ENCODE measurements at regions not wholly inside any gene's neighbourhood (a gene's known extent, or its start where the extent isn't known, plus 50 kb on each side); places are given as distances from the start of the nearest gene placed in this dataset.

DNA sequence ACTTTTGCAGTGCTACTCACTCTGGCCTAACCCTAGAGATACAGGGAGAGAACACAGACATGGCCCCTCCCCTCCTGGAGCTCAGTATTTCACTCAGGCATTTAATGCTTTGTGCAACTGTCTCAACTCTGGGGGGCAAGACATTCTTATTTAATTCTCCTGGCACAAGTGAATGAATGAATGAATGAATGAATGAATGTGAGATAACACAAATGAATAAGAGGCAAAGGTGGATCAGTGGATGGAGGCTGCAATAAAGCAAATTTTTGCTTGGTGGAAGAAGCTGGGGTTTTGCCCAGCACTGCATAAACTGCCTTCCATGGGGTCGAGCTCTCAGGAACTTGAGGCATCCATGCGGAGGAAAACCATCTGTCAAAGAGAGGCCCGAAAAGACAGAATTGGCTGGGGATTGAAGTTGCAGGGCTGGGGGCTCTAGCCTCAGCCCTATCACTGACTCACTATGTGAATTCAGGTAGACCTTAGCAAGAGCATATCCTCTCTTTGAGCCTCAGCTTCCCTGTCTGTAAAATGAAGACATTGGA, 441.4 kb upstream of the ZMIZ1 start:
- DNase-seq (ENCODE audit: low read depth): no peak
- no peak for TF ChIP-seq CTCF (IDR thresholded peaks at IDR 0.05; ENCODE audit: insufficient read depth, low read depth, low read length)
- H3K4me3 ChIP-seq (ENCODE audit: low read depth, low read length): no peak overlapping the region

DNA sequence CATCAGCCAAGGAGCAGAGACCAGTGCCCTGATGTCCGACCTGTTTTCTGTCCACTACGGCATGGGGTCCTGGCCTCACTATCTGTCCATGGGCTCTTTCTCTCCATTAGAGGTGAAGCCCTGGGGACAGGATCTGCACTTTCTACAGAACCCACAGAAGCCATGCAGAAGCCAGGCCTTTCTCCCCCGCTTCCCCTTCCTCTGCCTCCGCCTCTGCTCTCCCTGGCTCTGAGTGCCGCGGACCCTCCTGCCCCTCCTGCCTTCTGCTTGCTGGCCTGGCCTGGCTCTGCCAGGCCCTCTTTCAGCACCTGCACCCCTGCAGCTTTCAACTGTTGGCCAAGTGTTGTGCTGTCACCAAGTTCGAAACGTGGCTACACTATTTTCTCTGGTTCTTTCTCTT, 439.8 kb upstream of the ZMIZ1 start:
- DNase-seq (ENCODE audit: low read depth): no peak
- no peak overlapping the region for H3K4me3 ChIP-seq (ENCODE audit: low read depth, low read length)
- TF ChIP-seq CTCF (IDR thresholded peaks at IDR 0.05; ENCODE audit: insufficient read depth, low read depth, low read length): no peak

DNA sequence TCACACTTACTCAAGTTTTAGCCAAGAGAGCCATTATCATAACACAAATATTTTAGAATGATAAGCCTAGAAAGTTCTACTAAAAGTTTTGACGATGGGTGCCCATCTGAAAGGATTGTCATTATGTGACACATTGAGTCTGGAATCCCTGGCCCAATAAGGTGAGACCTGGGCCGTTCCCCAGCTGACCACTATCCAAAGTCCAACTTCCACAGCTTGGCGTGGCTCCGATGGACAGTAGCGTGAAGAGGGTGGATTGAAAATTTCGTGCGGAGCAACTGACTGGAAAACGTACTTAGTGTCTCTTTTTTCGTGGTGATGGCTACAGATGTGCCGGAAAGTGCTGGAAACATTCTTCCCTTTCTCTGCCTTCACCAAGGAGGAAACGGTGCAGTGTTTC, 439.0 kb upstream of the ZMIZ1 start:
- no peak overlapping the region for H3K4me3 ChIP-seq (ENCODE audit: low read depth, low read length)
- DNase-seq (ENCODE audit: low read depth): no peak
- no peak for TF ChIP-seq CTCF (IDR thresholded peaks at IDR 0.05; ENCODE audit: insufficient read depth, low read depth, low read length)

GRCh38 chr10:78630944-78631838, 437.6 kb upstream of the ZMIZ1 start:
- H3K4me3 ChIP-seq (ENCODE audit: low read depth, low read length): no peak overlapping the region
- no peak for TF ChIP-seq CTCF (IDR thresholded peaks at IDR 0.05; ENCODE audit: insufficient read depth, low read depth, low read length)
- DNase-seq (ENCODE audit: low read depth): peak; percentile 18

GRCh38 chr10:78634389-78634815, 434.4 kb upstream of the ZMIZ1 start:
- DNase-seq (ENCODE audit: low read depth): peak; percentile 68

DNA sequence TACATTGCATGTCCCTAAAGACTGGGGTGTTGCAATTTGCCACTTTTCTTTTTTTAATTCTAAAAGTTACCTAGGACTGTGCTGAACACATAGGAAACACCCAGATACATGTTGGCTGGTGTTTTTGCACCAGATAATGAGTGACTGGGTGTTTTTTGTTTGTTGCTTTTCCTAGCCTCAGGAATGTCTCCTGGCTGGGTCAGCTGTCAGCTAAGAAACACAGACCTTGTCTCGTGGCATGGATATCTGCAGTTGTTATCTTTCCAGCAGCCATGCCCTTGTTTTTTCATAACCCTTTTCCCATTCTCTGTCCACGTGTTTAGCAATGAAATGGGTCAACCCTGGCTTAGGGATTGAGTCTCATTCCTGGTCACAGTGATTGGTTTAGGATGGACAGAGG, 433.9 kb upstream of the ZMIZ1 start:
- TF ChIP-seq CTCF (IDR thresholded peaks at IDR 0.05; ENCODE audit: insufficient read depth, low read depth, low read length): no peak
- H3K4me3 ChIP-seq (ENCODE audit: low read depth, low read length): no peak overlapping the region
- peak; percentile 83 for DNase-seq (ENCODE audit: low read depth)

More at GRCh38 chr10:78634389-78634815, 434.4 kb upstream of the ZMIZ1 start:
- no peak overlapping the region for H3K4me3 ChIP-seq (ENCODE audit: low read depth, low read length)
- no peak for TF ChIP-seq CTCF (IDR thresholded peaks at IDR 0.05; ENCODE audit: insufficient read depth, low read depth, low read length)

All from fibroblast of villous mesenchyme (primary cell).